ENCODE measurements at regions not wholly inside any gene's neighbourhood (a gene's known extent, or its start where the extent isn't known, plus 50 kb on each side); places are given as distances from the start of the nearest gene placed in this dataset.

- no peak for TF ChIP-seq CTCF (IDR thresholded peaks at IDR 0.05)
- TF ChIP-seq POLR2A (IDR thresholded peaks at IDR 0.05): no peak
- TF ChIP-seq EP300 (IDR thresholded peaks at IDR 0.05): no peak
- no peak for TF ChIP-seq POLR2AphosphoS5 (IDR thresholded peaks at IDR 0.05)
These were observed 687.0 kb downstream of the NUP35 start for GRCh38 chr2:183811281-183811680.
